Neuronal stem cell (in vitro differentiated cells): ENCODE measurements at regions not wholly inside any gene's neighbourhood (a gene's known extent, or its start where the extent isn't known, plus 50 kb on each side); places are given as distances from the start of the nearest gene placed in this dataset.

Source experiments
- DNase-seq: peaks from one replicate; pipeline ENCODE4 v3.0.0-alpha.2; 2013; ENCODE audit warnings: low spot score
- H2AFZ ChIP-seq: one replicate; pipeline ENCODE4 v1.6.1; 2013; ENCODE audit warnings: mild to moderate bottlenecking, low read length, inconsistent platforms
- H2AK5ac ChIP-seq: 2 replicates; pipeline ENCODE4 v1.6.1; 2013; ENCODE audit warnings: low read depth, mild to moderate bottlenecking, inconsistent platforms, low read length, moderate library complexity, mixed read lengths
- H2BK120ac ChIP-seq: 2 replicates; pipeline ENCODE4 v1.6.1; 2013; ENCODE audit warnings: low read depth, mild to moderate bottlenecking, inconsistent platforms, low read length, moderate library complexity, mixed read lengths
- H2BK12ac ChIP-seq: one replicate; pipeline ENCODE4 v1.6.1; 2013; ENCODE audit warnings: low read length, inconsistent platforms
- H2BK15ac ChIP-seq: 2 replicates; pipeline ENCODE4 v1.6.1; 2013; ENCODE audit warnings: mild to moderate bottlenecking, low read length, inconsistent platforms, mixed read lengths
- H2BK5ac ChIP-seq: one replicate; pipeline ENCODE4 v1.6.1; 2013; ENCODE audit warnings: inconsistent platforms, mild to moderate bottlenecking, low read length, moderate library complexity
- H3K14ac ChIP-seq: one replicate; pipeline ENCODE4 v1.6.1; 2013; ENCODE audit warnings: low read length, inconsistent platforms
- H3K18ac ChIP-seq: 2 replicates; pipeline ENCODE4 v1.6.1; 2013; ENCODE audit warnings: low read length, inconsistent platforms
- H3K23ac ChIP-seq: 2 replicates; pipeline ENCODE4 v1.6.1; 2013; ENCODE audit warnings: low read depth, mild to moderate bottlenecking, mixed read lengths, low read length, inconsistent platforms; ENCODE audit not compliant: poor library complexity
- H3K27ac ChIP-seq: replicated peaks from 3 replicates; pipeline ENCODE4 v1.5.1; 2013; ENCODE audit warnings: low read length, inconsistent platforms
- H3K27me3 ChIP-seq, 3 experiments: 2 replicates each; pipeline ENCODE4 v1.6.1; 2013; ENCODE audit warnings: low read length in 3 of 3, mild to moderate bottlenecking in 2 of 3, inconsistent platforms in 1 of 3, low read depth in 1 of 3, mixed read lengths in 1 of 3, moderate library complexity in 1 of 3; ENCODE audit not compliant: control insufficient read depth in 3 of 3, insufficient read depth in 3 of 3
- H3K36me3 ChIP-seq, 2 donors: replicated peaks in 1 of 2; 2 replicates each; pipeline ENCODE4 v1.6.1; 2013; ENCODE audit warnings: low read length in 2 of 2; ENCODE audit not compliant: control insufficient read depth in 2 of 2, insufficient read depth in 2 of 2
- H3K4ac ChIP-seq: 2 replicates; pipeline ENCODE4 v1.6.1; 2013; ENCODE audit warnings: inconsistent platforms, mild to moderate bottlenecking, low read length, moderate library complexity
- H3K4me1 ChIP-seq, 2 donors: 1 replicate in 1 of 2; 2 replicates in 1 of 2; pipeline ENCODE4 v1.6.1; 2013; ENCODE audit warnings: low read length in 2 of 2, low read depth in 1 of 2; ENCODE audit not compliant: control insufficient read depth in 2 of 2, insufficient read depth in 1 of 2
- H3K4me2 ChIP-seq: one replicate; pipeline ENCODE4 v1.6.1; 2013; ENCODE audit warnings: mild to moderate bottlenecking, low read length, inconsistent platforms; ENCODE audit not compliant: insufficient read depth, poor library complexity, severe bottlenecking
- H3K4me3 ChIP-seq, 2 donors: 2 replicates each; pipeline ENCODE4 v1.5.1; 2013; ENCODE audit warnings: low read length in 2 of 2, mild to moderate bottlenecking in 2 of 2, inconsistent platforms in 1 of 2, moderate library complexity in 1 of 2
- H3K79me1 ChIP-seq: one replicate; pipeline ENCODE4 v1.6.1; 2013; ENCODE audit warnings: low read depth, mild to moderate bottlenecking, inconsistent platforms, low read length, moderate library complexity
- H3K9ac ChIP-seq: one replicate; pipeline ENCODE4 v1.6.1; 2013; ENCODE audit warnings: mild to moderate bottlenecking, low read depth, low read length, inconsistent platforms; ENCODE audit not compliant: poor library complexity
- H3K9me3 ChIP-seq, 2 donors: replicated peaks in 1 of 2; 2 replicates each; pipeline versions ENCODE3 to v1.6.1; 2013; ENCODE audit warnings: low read length in 2 of 2, mild to moderate bottlenecking in 2 of 2, inconsistent platforms in 1 of 2, low read depth in 1 of 2, mixed read lengths in 1 of 2, moderate library complexity in 1 of 2; ENCODE audit not compliant: control insufficient read depth in 2 of 2, insufficient read depth in 1 of 2
- H4K8ac ChIP-seq: one replicate; pipeline ENCODE4 v1.6.1; 2013; ENCODE audit warnings: low read depth, mild to moderate bottlenecking, inconsistent platforms, low read length, moderate library complexity
- H4K91ac ChIP-seq: one replicate; pipeline ENCODE4 v1.6.1; 2013; ENCODE audit warnings: low read length, low read depth, mild to moderate bottlenecking, inconsistent platforms; ENCODE audit not compliant: poor library complexity
- WGBS, 2 donors: extraction: QIAGEN DNeasy Blood & Tissue Kit; methylation state at CpG; one replicate each; pipeline ENCODE4 v1.1.7; 2013; ENCODE audit warnings: missing lambda C conversion rate in 2 of 2, mixed read lengths in 1 of 2; ENCODE audit not compliant: insufficient read length in 2 of 2, insufficient replicate concordance in 1 of 2; ENCODE audit errors: extremely low coverage in 2 of 2; 5-methylcytosine and 5-hydroxymethylcytosine counted together

DNA sequence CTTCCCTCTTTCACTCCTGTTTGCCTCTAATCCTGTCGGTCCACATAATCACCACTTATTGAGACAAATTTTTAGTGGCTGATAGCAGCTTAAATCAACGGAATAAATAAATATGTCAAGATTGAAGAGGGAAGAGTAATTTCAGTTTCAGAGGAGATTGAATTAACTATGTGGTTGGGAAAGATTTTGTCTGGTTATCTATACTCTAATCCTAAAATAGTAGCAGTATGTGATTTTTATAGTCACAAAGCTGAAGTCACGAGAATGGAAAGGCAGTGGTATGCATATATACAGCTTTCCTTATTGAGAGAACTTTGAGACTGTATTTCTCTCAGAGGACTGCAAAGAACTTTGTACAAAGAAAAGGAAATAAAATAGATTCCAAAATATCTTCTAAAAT is 493.3 kb downstream of the FAT4 start:
- Histone ChIP-seq H2BK12ac (no peak overlapping the region), H3K9ac (no peak overlapping the region), H3K27ac (no peak overlapping the region), H3K18ac (no peak overlapping the region), H3K4ac (no peak overlapping the region), H3K36me3 (no peaks in the 10 kb centered on the region), H4K91ac (no peak overlapping the region), H3K4me3 (no peak overlapping the region), H3K23ac (no peak overlapping the region), H3K14ac (no peak overlapping the region), H2BK15ac (no peak overlapping the region), H3K27me3 (no peaks in the 10 kb centered on the region), H2AFZ (peak overlapping the region; percentile 24), H4K8ac (no peak overlapping the region), H3K9me3 (no peaks in the 10 kb centered on the region), H2AK5ac (no peak overlapping the region), H3K79me1 (no peaks in the 10 kb centered on the region), H3K4me2 (no peak overlapping the region), H2BK120ac (no peak overlapping the region), H2BK5ac (no peak overlapping the region), H3K4me1 (peaks cover 0 to 3% of the 10 kb centered on the region in 2 donors)
- no peak for DNase-seq
- no CpG with 5 or more reads among the region's 3 CpGs for WGBS, 2 donors

DNA sequence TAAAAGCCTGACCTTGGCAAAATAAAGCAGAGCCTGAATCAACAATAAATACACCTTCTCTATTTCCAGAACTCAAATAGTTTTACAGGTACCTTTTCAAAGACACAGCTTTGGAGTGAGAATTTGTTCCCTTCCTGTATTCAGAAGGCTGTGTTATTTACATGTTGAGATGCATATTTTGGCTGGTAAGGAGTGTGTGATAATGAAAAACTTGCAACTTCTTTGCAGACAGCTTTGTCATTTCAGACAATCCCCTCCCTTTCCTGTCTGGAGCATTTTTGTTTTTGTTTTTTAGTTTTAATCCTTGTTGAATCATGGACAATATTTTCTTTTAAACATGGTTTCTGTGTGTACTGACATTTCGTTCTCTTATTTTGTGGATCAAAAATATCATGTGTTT is 493.8 kb downstream of the FAT4 start:
- Histone ChIP-seq H2BK12ac (no peak overlapping the region), H4K8ac (no peak overlapping the region), H3K4me1 (peaks cover 0 to 3% of the 10 kb centered on the region in 2 donors), H2AK5ac (no peak overlapping the region), H3K79me1 (no peaks in the 10 kb centered on the region), H3K9ac (no peak overlapping the region), H3K27me3 (no peaks in the 10 kb centered on the region), H3K14ac (no peak overlapping the region), H3K4ac (no peak overlapping the region), H3K4me2 (no peak overlapping the region), H2AFZ (peak overlapping the region; percentile 83), H4K91ac (no peak overlapping the region), H3K9me3 (no peaks in the 10 kb centered on the region), H3K36me3 (no peaks in the 10 kb centered on the region), H3K4me3 (no peak overlapping the region), H3K23ac (no peak overlapping the region), H2BK120ac (no peak overlapping the region), H3K18ac (no peak overlapping the region), H2BK5ac (no peak overlapping the region), H3K27ac (no peak overlapping the region), H2BK15ac (no peak overlapping the region)
- no peak for DNase-seq
- no CpG with 5 or more reads among the region's 1 CpG for WGBS, 2 donors

DNA sequence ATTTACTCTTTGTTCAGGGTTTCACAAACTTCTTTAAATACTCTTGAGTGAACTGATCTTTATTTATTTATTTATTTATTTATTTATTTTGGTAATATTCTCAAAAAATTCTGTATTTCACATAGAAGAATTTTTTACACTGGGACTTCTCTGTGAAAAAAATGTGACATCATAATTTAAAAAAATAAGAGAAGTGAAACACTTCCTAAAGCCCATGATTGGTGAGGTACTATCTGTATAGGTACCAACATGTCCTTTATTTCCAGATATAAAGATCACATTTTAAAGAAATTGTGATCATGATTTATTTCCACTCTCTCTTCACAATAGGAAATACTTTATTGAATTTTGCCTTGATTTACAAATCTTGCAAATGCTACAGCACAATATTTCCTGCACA is 497.1 kb downstream of the FAT4 start:
- Histone ChIP-seq H3K27me3 (no peaks in the 10 kb centered on the region), H2AK5ac (no peak overlapping the region), H3K4me2 (no peak overlapping the region), H3K36me3 (no peaks in the 10 kb centered on the region), H2AFZ (no peak overlapping the region), H3K14ac (no peak overlapping the region), H3K18ac (no peak overlapping the region), H3K79me1 (no peaks in the 10 kb centered on the region), H3K27ac (no peak overlapping the region), H3K4me1 (peaks cover 0 to 3% of the 10 kb centered on the region in 2 donors), H2BK12ac (no peak overlapping the region), H2BK15ac (no peak overlapping the region), H2BK5ac (no peak overlapping the region), H3K9ac (no peak overlapping the region), H3K9me3 (no peaks in the 10 kb centered on the region), H3K23ac (no peak overlapping the region), H3K4ac (no peak overlapping the region), H3K4me3 (no peak overlapping the region), H2BK120ac (no peak overlapping the region), H4K91ac (no peak overlapping the region), H4K8ac (no peak overlapping the region)
- DNase-seq = no peak

DNA sequence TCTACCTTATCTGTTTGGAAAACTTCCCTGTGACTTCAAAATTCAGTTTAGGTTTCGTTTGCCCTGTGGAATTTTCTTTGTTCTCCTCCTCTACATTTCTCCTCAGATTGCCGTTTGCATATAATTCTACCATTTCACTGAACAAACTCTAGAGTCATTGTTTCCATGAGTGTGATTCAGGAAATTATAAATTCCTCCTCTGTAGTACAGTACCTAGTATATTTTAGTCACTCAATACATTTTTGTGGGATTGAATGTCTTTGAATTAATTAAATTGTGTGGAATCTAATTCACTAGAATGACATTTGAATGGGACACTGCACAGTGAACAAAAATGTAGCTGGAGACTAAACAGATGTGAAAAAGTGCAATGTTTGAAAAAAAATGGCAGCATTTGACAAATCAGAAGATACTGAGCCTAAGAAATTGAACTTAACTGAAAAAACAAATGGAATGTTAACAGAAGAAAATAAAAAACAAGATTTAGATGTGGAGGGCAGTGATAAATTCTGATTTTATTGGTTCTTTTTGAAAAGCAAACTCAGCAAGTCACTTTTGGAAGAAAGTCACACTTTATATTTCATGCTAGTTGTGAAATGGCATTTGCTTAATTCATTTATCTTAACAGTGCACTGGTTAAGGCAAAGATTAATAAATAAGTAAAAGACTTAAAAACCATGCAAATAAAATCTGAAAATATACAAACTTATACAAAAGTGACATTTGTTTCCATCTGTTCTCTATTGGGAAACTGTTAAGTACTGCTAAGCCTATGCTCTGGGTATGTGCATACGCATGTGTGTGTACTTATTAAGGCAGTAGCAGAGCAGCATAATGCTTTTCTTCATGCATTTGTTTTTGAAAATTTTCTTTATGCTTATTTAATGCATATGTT is 512.3 kb downstream of the FAT4 start:
- no CpG with 5 or more reads among the region's 3 CpGs for WGBS, 2 donors
- H2AK5ac ChIP-seq = no peak overlapping the region
- no peak overlapping the region for H3K4ac ChIP-seq
- no peak overlapping the region for H4K8ac ChIP-seq
- no peak overlapping the region for H3K4me2 ChIP-seq
- no peak overlapping the region for H3K18ac ChIP-seq
- H3K4me3 ChIP-seq = no peak overlapping the region
- no peak overlapping the region for H4K91ac ChIP-seq
- DNase-seq = no peak
- no peak overlapping the region for H3K27ac ChIP-seq
- peaks cover 0 to 2% of the 10 kb centered on the region in 2 donors for H3K4me1 ChIP-seq
- H2BK15ac ChIP-seq = no peak overlapping the region
- no peaks in the 10 kb centered on the region for H3K27me3 ChIP-seq
- H2BK120ac ChIP-seq = no peak overlapping the region
- no peaks in the 10 kb centered on the region for H3K79me1 ChIP-seq
- no peak overlapping the region for H3K23ac ChIP-seq
- H3K9ac ChIP-seq = no peak overlapping the region
- no peak overlapping the region for H2BK5ac ChIP-seq
- H3K36me3 ChIP-seq = no peaks in the 10 kb centered on the region
- H2AFZ ChIP-seq = peak overlapping the region; percentile 37
- no peaks in the 10 kb centered on the region for H3K9me3 ChIP-seq
- H2BK12ac ChIP-seq = no peak overlapping the region
- no peak overlapping the region for H3K14ac ChIP-seq
